ENCODE measurements at regions not wholly inside any gene's neighbourhood (a gene's known extent, or its start where the extent isn't known, plus 50 kb on each side); places are given as distances from the start of the nearest gene placed in this dataset.

GRCh38 chr3:82055792-82056191 lies 294.3 kb upstream of the GBE1 start:
- POLR2A ChIA-PET = no interaction called here
- no peak for FAIRE-seq
- Histone ChIP-seq H3K9me1 (ENCODE audit: control insufficient read depth, insufficient read depth, low read length) (no peaks in the 10 kb centered on the region), H3K9ac (ENCODE audit: insufficient read depth in 1 of 2, low read depth in 2 of 2, low read length in 2 of 2) (no peak overlapping the region), H3K36me3 (ENCODE audit: control insufficient read depth, insufficient read depth, low read length) (no peaks in the 10 kb centered on the region), H3K4me3 (no peak overlapping the region), H3K27me3 (ENCODE audit: control insufficient read depth in 2 of 2, insufficient read depth in 2 of 2, low read length in 2 of 2) (no peaks in the 10 kb centered on the region), H3K79me2 (ENCODE audit: control insufficient read depth, insufficient read depth, low read length) (no peaks in the 10 kb centered on the region), H3K4me1 (replicated peaks in 1 of 2; ENCODE audit: control insufficient read depth in 2 of 2, insufficient read depth in 2 of 2, low read length in 2 of 2) (no peaks in the 10 kb centered on the region), H3K9me3 (replicated peaks; ENCODE audit: control insufficient read depth, insufficient read depth, low read depth, low read length) (no peaks in the 10 kb centered on the region), H3K27ac (ENCODE audit: extremely low read depth, low read depth, low read length) (no peak overlapping the region), H4K20me1 (replicated peaks; ENCODE audit: control insufficient read depth, insufficient read depth, low read length) (no peaks in the 10 kb centered on the region), H2AFZ (ENCODE audit: low read depth, low read length) (no peak overlapping the region), H3K4me2 (ENCODE audit: insufficient read depth, low read length) (no peak overlapping the region)
- CTCF ChIA-PET (ENCODE audit: low intra/inter-chr PET ratio) = no interaction called here
- DNase-seq (ENCODE audit: extremely low read depth in 1 of 4, low spot score in 3 of 4) = no peak
- TF ChIP-seq PPARD (CRISPR knock-in tag; IDR thresholded peaks at IDR 0.05) = no peak
- TF ChIP-seq KDM5B (IDR thresholded peaks at IDR 0.05; ENCODE audit: insufficient replicate concordance, low read depth, low read length) = no peak
- no peak for TF ChIP-seq POLR2G (IDR thresholded peaks at IDR 0.05; ENCODE audit: low read depth, low read length)
- no peak for TF ChIP-seq SRSF1 (IDR thresholded peaks at IDR 0.05; ENCODE audit: low read depth, low read length)
- TF ChIP-seq ZNF551 (CRISPR knock-in tag; IDR thresholded peaks at IDR 0.05) = no peak
- no peak for TF ChIP-seq ARNT (IDR thresholded peaks at IDR 0.05)
- no peak for TF ChIP-seq HINFP (tag; conservative IDR thresholded peaks at IDR 0.05; ENCODE audit: low read depth)
- TF ChIP-seq VEZF1 (CRISPR knock-in tag; IDR thresholded peaks at IDR 0.05) = no peak
- TF ChIP-seq TRIM25 (IDR thresholded peaks at IDR 0.05; ENCODE audit: borderline replicate concordance) = no peak
- intact Hi-C loops (cut with micrococcal nuclease) (no loop called here), in situ Hi-C loops (cut with MboI) (no loop called here)
- no TSS peak for BruUV-seq (replicated peaks)
- no peak for ATAC-seq
- WGBS (ENCODE audit: insufficient coverage, low coverage, missing lambda C conversion rate) = 0% methylated on average over 3 of the region's 3 CpGs
